ENCODE measurements at regions not wholly inside any gene's neighbourhood (a gene's known extent, or its start where the extent isn't known, plus 50 kb on each side); places are given as distances from the start of the nearest gene placed in this dataset.

DNA sequence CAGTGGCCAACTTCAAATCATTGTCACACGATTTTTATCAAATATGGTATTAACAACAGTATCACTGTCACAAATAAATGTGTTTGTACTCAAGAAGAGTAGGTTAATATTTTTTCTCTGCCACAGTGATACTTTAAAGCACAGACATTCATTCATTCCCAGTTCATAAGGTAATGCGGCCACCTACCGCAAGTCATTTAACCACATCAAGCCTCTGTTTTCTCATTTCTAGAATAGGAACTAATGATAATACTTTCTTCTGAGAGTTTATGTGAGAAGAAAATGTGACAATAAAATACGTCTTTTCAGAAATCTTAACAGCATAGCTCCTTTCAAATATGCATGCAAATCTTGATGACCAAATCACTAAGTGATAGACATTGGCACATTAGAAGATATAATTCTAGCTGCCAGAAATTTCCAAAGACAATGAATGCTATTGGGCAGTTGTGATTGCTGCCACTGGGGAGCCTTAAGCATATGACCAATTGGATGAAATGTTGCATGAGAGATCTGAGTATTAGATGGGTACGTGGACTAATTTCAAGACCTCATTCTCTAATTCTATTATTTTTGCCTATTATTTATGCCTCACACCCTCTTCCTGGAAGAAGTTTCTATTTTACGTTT, 430.9 kb downstream of the PID1 start:
- TF ChIP-seq, protein P1, sequence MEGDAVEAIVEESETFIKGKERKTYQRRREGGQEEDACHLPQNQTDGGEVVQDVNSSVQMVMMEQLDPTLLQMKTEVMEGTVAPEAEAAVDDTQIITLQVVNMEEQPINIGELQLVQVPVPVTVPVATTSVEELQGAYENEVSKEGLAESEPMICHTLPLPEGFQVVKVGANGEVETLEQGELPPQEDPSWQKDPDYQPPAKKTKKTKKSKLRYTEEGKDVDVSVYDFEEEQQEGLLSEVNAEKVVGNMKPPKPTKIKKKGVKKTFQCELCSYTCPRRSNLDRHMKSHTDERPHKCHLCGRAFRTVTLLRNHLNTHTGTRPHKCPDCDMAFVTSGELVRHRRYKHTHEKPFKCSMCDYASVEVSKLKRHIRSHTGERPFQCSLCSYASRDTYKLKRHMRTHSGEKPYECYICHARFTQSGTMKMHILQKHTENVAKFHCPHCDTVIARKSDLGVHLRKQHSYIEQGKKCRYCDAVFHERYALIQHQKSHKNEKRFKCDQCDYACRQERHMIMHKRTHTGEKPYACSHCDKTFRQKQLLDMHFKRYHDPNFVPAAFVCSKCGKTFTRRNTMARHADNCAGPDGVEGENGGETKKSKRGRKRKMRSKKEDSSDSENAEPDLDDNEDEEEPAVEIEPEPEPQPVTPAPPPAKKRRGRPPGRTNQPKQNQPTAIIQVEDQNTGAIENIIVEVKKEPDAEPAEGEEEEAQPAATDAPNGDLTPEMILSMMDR (conservative IDR thresholded peaks at IDR 0.05 in 1 of 2, IDR thresholded peaks at IDR 0.05 in 1 of 2; ENCODE audit: low read depth in 1 of 2, low read length in 2 of 2), result no peak
- no peak for TF ChIP-seq EZH2 (IDR thresholded peaks at IDR 0.05; ENCODE audit: low read length, missing control alignments)
